ENCODE measurements at regions not wholly inside any gene's neighbourhood (a gene's known extent, or its start where the extent isn't known, plus 50 kb on each side); places are given as distances from the start of the nearest gene placed in this dataset.

DNA sequence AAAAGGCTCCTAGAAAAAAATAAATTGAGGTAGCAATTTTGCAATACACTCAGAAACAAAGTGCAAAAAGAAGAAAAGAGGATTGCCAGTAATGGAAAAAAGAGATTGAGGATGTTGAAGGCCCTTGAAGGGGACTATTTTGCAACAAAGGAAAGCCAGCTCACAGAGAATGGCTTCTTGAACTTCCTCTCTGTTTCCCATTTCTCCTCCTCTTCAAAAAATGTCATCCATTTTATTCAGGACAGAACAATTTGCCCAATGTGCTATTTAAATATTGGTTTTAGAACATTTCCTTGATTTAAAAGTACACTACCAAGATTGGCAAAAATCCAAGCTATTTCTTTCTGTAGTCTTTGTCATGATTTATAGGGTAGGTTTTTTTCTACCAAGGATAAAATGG is 60.2 kb downstream of the GASK1B start:
- Histone ChIP-seq H3K9me3 (ENCODE audit: low read length) (no peaks in the 10 kb centered on the region), H3K27ac (ENCODE audit: low read depth, low read length, poor library complexity, severe bottlenecking) (no peak overlapping the region), H3K4me1 (ENCODE audit: insufficient read depth, low read length, poor library complexity, severe bottlenecking) (no peaks in the 10 kb centered on the region), H2AFZ (ENCODE audit: low read length) (no peak overlapping the region), H3K9me2 (ENCODE audit: insufficient read depth, low read length) (no peaks in the 10 kb centered on the region), H3K36me3 (ENCODE audit: insufficient read depth, low read length) (no peaks in the 10 kb centered on the region), H3K79me2 (ENCODE audit: insufficient read depth, low read depth, low read length) (no peaks in the 10 kb centered on the region), H3K4me2 (ENCODE audit: low read length) (no peak overlapping the region), H3K4me3 (ENCODE audit: low read depth, low read length, poor library complexity, severe bottlenecking) (no peak overlapping the region), H4K20me1 (ENCODE audit: insufficient read depth, low read length) (no peaks in the 10 kb centered on the region)
- CTCF ChIA-PET (ENCODE audit: unreplicated experiment): no interaction called here
- intact Hi-C loops (cut with micrococcal nuclease; ENCODE audit: unreplicated experiment): no loop called here
- POLR2A ChIA-PET: interaction anchor here (0.7 to 1.6 kb wide), 3 partner anchors 12 to 62 kb away, joined by 4 to 5 read pairs (median 5); no protein-coding TSS in a partner anchor
- BruUV-seq (replicated peaks): no TSS peak
- DNase-seq (ENCODE audit: low spot score): no peak
- no peak for TF ChIP-seq CTCF (conservative IDR thresholded peaks at IDR 0.05; ENCODE audit: low read length)
- TF ChIP-seq EZH2phosphoT487 (IDR thresholded peaks at IDR 0.05; ENCODE audit: borderline replicate concordance, low read depth, low read length): no peak

DNA sequence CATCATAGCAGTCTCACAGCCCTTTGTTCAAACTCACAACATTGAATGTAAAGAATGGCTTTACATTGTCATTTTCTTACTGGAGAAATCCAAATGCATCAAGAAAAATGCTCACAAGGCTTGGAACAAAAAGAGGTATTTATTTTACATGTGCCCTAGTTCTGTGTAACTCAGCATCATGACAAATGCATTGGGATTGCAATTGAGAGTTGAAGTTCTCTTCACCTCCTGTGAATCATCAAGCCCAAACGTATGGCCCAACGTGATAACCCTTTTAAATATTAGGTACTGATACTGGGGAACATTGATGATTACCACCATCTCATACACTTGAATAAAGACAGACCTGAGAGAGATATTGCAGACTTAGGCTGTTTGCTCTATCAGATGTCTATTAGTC is 61.6 kb downstream of the GASK1B start:
- intact Hi-C loops (cut with micrococcal nuclease; ENCODE audit: unreplicated experiment): no loop called here
- POLR2A ChIA-PET: interaction anchor here (0.6 to 1.6 kb wide), 2 partner anchors 13 to 569 kb away, joined by 3 to 4 read pairs; no protein-coding TSS in a partner anchor

More for the DNA sequence above, 61.6 kb downstream of the GASK1B start:
- Histone ChIP-seq H3K79me2 (ENCODE audit: insufficient read depth, low read depth, low read length) (no peaks in the 10 kb centered on the region), H3K4me2 (ENCODE audit: low read length) (no peak overlapping the region), H4K20me1 (ENCODE audit: insufficient read depth, low read length) (no peaks in the 10 kb centered on the region), H3K4me1 (ENCODE audit: insufficient read depth, low read length, poor library complexity, severe bottlenecking) (no peaks in the 10 kb centered on the region), H3K9me3 (ENCODE audit: low read length) (no peaks in the 10 kb centered on the region), H2AFZ (ENCODE audit: low read length) (no peak overlapping the region), H3K36me3 (ENCODE audit: insufficient read depth, low read length) (no peaks in the 10 kb centered on the region), H3K9me2 (ENCODE audit: insufficient read depth, low read length) (no peaks in the 10 kb centered on the region), H3K27ac (ENCODE audit: low read depth, low read length, poor library complexity, severe bottlenecking) (no peak overlapping the region), H3K4me3 (ENCODE audit: low read depth, low read length, poor library complexity, severe bottlenecking) (no peak overlapping the region)
- BruUV-seq (replicated peaks): no TSS peak
- CTCF ChIA-PET (ENCODE audit: unreplicated experiment): no interaction called here
- TF ChIP-seq EZH2phosphoT487 (IDR thresholded peaks at IDR 0.05; ENCODE audit: borderline replicate concordance, low read depth, low read length): no peak
- TF ChIP-seq CTCF (conservative IDR thresholded peaks at IDR 0.05; ENCODE audit: low read length): no peak
- DNase-seq (ENCODE audit: low spot score): no peak
